ENCODE measurements at regions not wholly inside any gene's neighbourhood (a gene's known extent, or its start where the extent isn't known, plus 50 kb on each side); places are given as distances from the start of the nearest gene placed in this dataset.

GRCh38 chr2:82314836-82315472 is 2010.4 kb upstream of the LRRTM1 start:
- WGBS (ENCODE audit: insufficient coverage, low coverage, missing lambda C conversion rate): no CpG with 5 or more reads among the region's 1 CpG
- CTCF ChIA-PET (ENCODE audit: low intra/inter-chr PET ratio): no interaction called here
- Histone ChIP-seq H3K9ac (ENCODE audit: insufficient read depth in 1 of 2, low read depth in 2 of 2, low read length in 2 of 2) (no peak overlapping the region), H3K79me2 (ENCODE audit: control insufficient read depth, insufficient read depth, low read length) (no peaks in the 10 kb centered on the region), H3K27ac (ENCODE audit: extremely low read depth, low read depth, low read length) (no peak overlapping the region), H3K27me3 (ENCODE audit: control insufficient read depth in 2 of 2, insufficient read depth in 2 of 2, low read length in 2 of 2) (no peaks in the 10 kb centered on the region), H3K4me2 (ENCODE audit: insufficient read depth, low read length) (no peak overlapping the region), H3K4me1 (replicated peaks in 1 of 2; ENCODE audit: control insufficient read depth in 2 of 2, insufficient read depth in 2 of 2, low read length in 2 of 2) (no peaks in the 10 kb centered on the region), H3K9me1 (ENCODE audit: control insufficient read depth, insufficient read depth, low read length) (no peaks in the 10 kb centered on the region), H3K4me3 (no peak overlapping the region), H3K9me3 (replicated peaks; ENCODE audit: control insufficient read depth, insufficient read depth, low read depth, low read length) (no peaks in the 10 kb centered on the region), H2AFZ (ENCODE audit: low read depth, low read length) (no peak overlapping the region), H4K20me1 (replicated peaks; ENCODE audit: control insufficient read depth, insufficient read depth, low read length) (no peaks in the 10 kb centered on the region), H3K36me3 (ENCODE audit: control insufficient read depth, insufficient read depth, low read length) (no peaks in the 10 kb centered on the region)
- intact Hi-C loops (cut with micrococcal nuclease) (no loop called here), in situ Hi-C loops (cut with MboI) (no loop called here)
- FAIRE-seq (no peak), ATAC-seq (no peak), DNase-seq (ENCODE audit: extremely low read depth in 1 of 4, low spot score in 3 of 4) (no peak)
- TF ChIP-seq KLF10 (CRISPR knock-in tag; IDR thresholded peaks at IDR 0.05) (no peak), MYBL2 (IDR thresholded peaks at IDR 0.05; ENCODE audit: low read depth) (no peak), MYBL2 (CRISPR knock-in tag; IDR thresholded peaks at IDR 0.05; ENCODE audit: borderline replicate concordance) (no peak), TAF9B (IDR thresholded peaks at IDR 0.05; ENCODE audit: partially characterized antibody) (no peak), MYC (IDR thresholded peaks at IDR 0.05; ENCODE audit: low read depth, low read length) (no peak), MYC (CRISPR knock-in tag; IDR thresholded peaks at IDR 0.05; ENCODE audit: borderline replicate concordance, low read depth) (no peak), BDP1 (IDR thresholded peaks at IDR 0.05; ENCODE audit: insufficient read depth, insufficient read length) (no peak), CREB3 (tag; conservative IDR thresholded peaks at IDR 0.05; ENCODE audit: low read depth) (no peak), BRF1 (IDR thresholded peaks at IDR 0.05; ENCODE audit: borderline replicate concordance, extremely low read depth, insufficient read length) (no peak), HOXB6 (CRISPR knock-in tag; IDR thresholded peaks at IDR 0.05; ENCODE audit: borderline replicate concordance) (no peak), EZH2 (IDR thresholded peaks at IDR 0.05; ENCODE audit: borderline replicate concordance, low read depth, low read length) (no peak), ZBTB49 (CRISPR knock-in tag; IDR thresholded peaks at IDR 0.05; ENCODE audit: borderline replicate concordance) (no peak), CEBPZ (IDR thresholded peaks at IDR 0.05; ENCODE audit: borderline replicate concordance, low read depth, low read length) (no peak), NFYB (IDR thresholded peaks at IDR 0.05; ENCODE audit: extremely low read depth, insufficient read length) (no peak), SETDB1 (IDR thresholded peaks at IDR 0.05; ENCODE audit: low read length) (no peak)
- BruUV-seq (replicated peaks): no TSS peak
- POLR2A ChIA-PET: no interaction called here
